Activated naive CD4-positive, alpha-beta T cell treated with anti-CD3 and anti-CD28 coated beads, Interleukin-2, amount 50 U/mL, for 24 hours (primary cell): ENCODE measurements at regions not wholly inside any gene's neighbourhood (a gene's known extent, or its start where the extent isn't known, plus 50 kb on each side); places are given as distances from the start of the nearest gene placed in this dataset.
A peak's percentile ranks its signal among the peaks of the same experiment; 100 is the strongest.

Experiments used
- H3K27ac Mint-ChIP-seq: one replicate; pipeline ENCODE4 v1.8.0; 2021; ENCODE audit warnings: mild to moderate bottlenecking, mixed read lengths
- H3K27me3 Mint-ChIP-seq: one replicate; pipeline ENCODE4 v1.8.0; 2021; ENCODE audit warnings: mixed read lengths
- H3K36me3 Mint-ChIP-seq: one replicate; pipeline ENCODE4 v1.8.0; 2021; ENCODE audit warnings: mixed read lengths
- H3K4me1 Mint-ChIP-seq: one replicate; pipeline ENCODE4 v1.8.0; 2021; ENCODE audit warnings: mixed read lengths
- H3K4me3 Mint-ChIP-seq: one replicate; pipeline ENCODE4 v1.8.0; 2021; ENCODE audit warnings: mild to moderate bottlenecking, mixed read lengths
- H3K9me3 Mint-ChIP-seq: one replicate; pipeline ENCODE4 v1.8.0; 2021; ENCODE audit warnings: mixed read lengths

GRCh38 chr2:207260947-207261346 is 95.2 kb upstream of the KLF7 start:
- H3K36me3 Mint-ChIP-seq: no peaks in the 10 kb centered on the region
- no peaks in the 10 kb centered on the region for H3K9me3 Mint-ChIP-seq
- no peaks in the 10 kb centered on the region for H3K4me1 Mint-ChIP-seq
- no peak overlapping the region for H3K27ac Mint-ChIP-seq
- no peaks in the 10 kb centered on the region for H3K27me3 Mint-ChIP-seq
- H3K4me3 Mint-ChIP-seq: no peak overlapping the region

GRCh38 chr2:207264310-207264709 is 98.6 kb upstream of the KLF7 start:
- Mint-ChIP-seq H3K4me3 (no peak overlapping the region), H3K27me3 (no peaks in the 10 kb centered on the region), H3K9me3 (no peaks in the 10 kb centered on the region), H3K36me3 (peaks cover 5% of the 10 kb centered on the region), H3K4me1 (no peaks in the 10 kb centered on the region), H3K27ac (no peak overlapping the region)

GRCh38 chr2:207265332-207265731 is 99.6 kb upstream of the KLF7 start:
- Mint-ChIP-seq H3K4me1 (no peaks in the 10 kb centered on the region), H3K36me3 (peaks cover 5% of the 10 kb centered on the region), H3K9me3 (no peaks in the 10 kb centered on the region), H3K4me3 (no peak overlapping the region), H3K27ac (no peak overlapping the region), H3K27me3 (no peaks in the 10 kb centered on the region)

GRCh38 chr2:207265869-207266268 is 100.1 kb upstream of the KLF7 start:
- Mint-ChIP-seq H3K9me3 (no peaks in the 10 kb centered on the region), H3K4me1 (no peaks in the 10 kb centered on the region), H3K27ac (no peak overlapping the region), H3K27me3 (no peaks in the 10 kb centered on the region), H3K36me3 (peaks cover 5% of the 10 kb centered on the region), H3K4me3 (no peak overlapping the region)

- no peak overlapping the region for H3K27ac Mint-ChIP-seq
- H3K4me1 Mint-ChIP-seq: no peaks in the 10 kb centered on the region
- H3K9me3 Mint-ChIP-seq: no peaks in the 10 kb centered on the region
- H3K36me3 Mint-ChIP-seq: peaks cover 5% of the 10 kb centered on the region
- no peaks in the 10 kb centered on the region for H3K27me3 Mint-ChIP-seq
- H3K4me3 Mint-ChIP-seq: no peak overlapping the region
These were observed 100.9 kb upstream of the KLF7 start for GRCh38 chr2:207266648-207267047.

GRCh38 chr2:207269038-207269437 is 103.3 kb upstream of the KLF7 start:
- Mint-ChIP-seq H3K9me3 (no peaks in the 10 kb centered on the region), H3K27me3 (no peaks in the 10 kb centered on the region), H3K27ac (no peak overlapping the region), H3K4me1 (no peaks in the 10 kb centered on the region), H3K4me3 (no peak overlapping the region), H3K36me3 (peaks cover 5% of the 10 kb centered on the region)

- H3K27ac Mint-ChIP-seq: no peak overlapping the region
- no peaks in the 10 kb centered on the region for H3K36me3 Mint-ChIP-seq
- no peak overlapping the region for H3K4me3 Mint-ChIP-seq
- no peaks in the 10 kb centered on the region for H3K27me3 Mint-ChIP-seq
- peaks cover 2% of the 10 kb centered on the region for H3K4me1 Mint-ChIP-seq
- H3K9me3 Mint-ChIP-seq: no peaks in the 10 kb centered on the region
These were observed 108.9 kb upstream of the KLF7 start for GRCh38 chr2:207274530-207275189.

- H3K36me3 Mint-ChIP-seq: no peaks in the 10 kb centered on the region
- H3K27ac Mint-ChIP-seq: no peak overlapping the region
- H3K4me3 Mint-ChIP-seq: no peak overlapping the region
- no peaks in the 10 kb centered on the region for H3K9me3 Mint-ChIP-seq
- H3K4me1 Mint-ChIP-seq: peaks cover 7% of the 10 kb centered on the region
- no peaks in the 10 kb centered on the region for H3K27me3 Mint-ChIP-seq
These were observed 110.0 kb upstream of the KLF7 start for GRCh38 chr2:207275779-207276178.

- Mint-ChIP-seq H3K9me3 (no peaks in the 10 kb centered on the region), H3K4me1 (peaks cover 7% of the 10 kb centered on the region)
These were observed 110.5 kb upstream of the KLF7 start for GRCh38 chr2:207276248-207276647.

GRCh38 chr2:207276858-207277257 is 111.1 kb upstream of the KLF7 start:
- Mint-ChIP-seq H3K27ac (no peak overlapping the region), H3K9me3 (peaks cover 3% of the 10 kb centered on the region), H3K27me3 (no peaks in the 10 kb centered on the region), H3K4me3 (no peak overlapping the region), H3K36me3 (no peaks in the 10 kb centered on the region), H3K4me1 (peaks cover 7% of the 10 kb centered on the region)

More at GRCh38 chr2:207276248-207276647, 110.5 kb upstream of the KLF7 start:
- H3K36me3 Mint-ChIP-seq: no peaks in the 10 kb centered on the region
- H3K27ac Mint-ChIP-seq: no peak overlapping the region
- H3K27me3 Mint-ChIP-seq: no peaks in the 10 kb centered on the region
- H3K4me3 Mint-ChIP-seq: no peak overlapping the region

- Mint-ChIP-seq H3K36me3 (peaks cover 2% of the 10 kb centered on the region), H3K4me1 (peaks cover 27% of the 10 kb centered on the region), H3K9me3 (peaks cover 8% of the 10 kb centered on the region), H3K4me3 (no peak overlapping the region), H3K27me3 (no peaks in the 10 kb centered on the region), H3K27ac (no peak overlapping the region)
These were observed 113.8 kb upstream of the KLF7 start for GRCh38 chr2:207279520-207279919.

- peaks cover 2% of the 10 kb centered on the region for H3K36me3 Mint-ChIP-seq
- H3K4me3 Mint-ChIP-seq: no peak overlapping the region
- no peaks in the 10 kb centered on the region for H3K27me3 Mint-ChIP-seq
- H3K4me1 Mint-ChIP-seq: peaks cover 44% of the 10 kb centered on the region
- H3K9me3 Mint-ChIP-seq: peaks cover 8% of the 10 kb centered on the region
- no peak overlapping the region for H3K27ac Mint-ChIP-seq
These were observed 115.7 kb upstream of the KLF7 start for GRCh38 chr2:207281436-207281835.

GRCh38 chr2:207282916-207283315 is 117.2 kb upstream of the KLF7 start:
- no peak overlapping the region for H3K4me3 Mint-ChIP-seq
- peaks cover 2% of the 10 kb centered on the region for H3K36me3 Mint-ChIP-seq
- H3K27me3 Mint-ChIP-seq: no peaks in the 10 kb centered on the region
- H3K9me3 Mint-ChIP-seq: peaks cover 8% of the 10 kb centered on the region
- no peak overlapping the region for H3K27ac Mint-ChIP-seq
- H3K4me1 Mint-ChIP-seq: peaks cover 44% of the 10 kb centered on the region

- peaks cover 2% of the 10 kb centered on the region for H3K36me3 Mint-ChIP-seq
- H3K27me3 Mint-ChIP-seq: no peaks in the 10 kb centered on the region
- peaks cover 44% of the 10 kb centered on the region for H3K4me1 Mint-ChIP-seq
- peaks cover 8% of the 10 kb centered on the region for H3K9me3 Mint-ChIP-seq
- H3K4me3 Mint-ChIP-seq: no peak overlapping the region
- peak overlapping the region; percentile 42 for H3K27ac Mint-ChIP-seq
These were observed 117.6 kb upstream of the KLF7 start for GRCh38 chr2:207283356-207283755.

- peaks cover 2% of the 10 kb centered on the region for H3K36me3 Mint-ChIP-seq
- H3K4me3 Mint-ChIP-seq: no peak overlapping the region
- H3K27ac Mint-ChIP-seq: no peak overlapping the region
- no peaks in the 10 kb centered on the region for H3K27me3 Mint-ChIP-seq
- H3K9me3 Mint-ChIP-seq: peaks cover 8% of the 10 kb centered on the region
- H3K4me1 Mint-ChIP-seq: peaks cover 41% of the 10 kb centered on the region
These were observed 119.1 kb upstream of the KLF7 start for GRCh38 chr2:207284556-207285472.

GRCh38 chr2:207285473-207285815 is 119.7 kb upstream of the KLF7 start:
- peaks cover 8% of the 10 kb centered on the region for H3K9me3 Mint-ChIP-seq
- no peak overlapping the region for H3K27ac Mint-ChIP-seq
- no peak overlapping the region for H3K4me3 Mint-ChIP-seq
- peaks cover 2% of the 10 kb centered on the region for H3K36me3 Mint-ChIP-seq
- H3K4me1 Mint-ChIP-seq: peaks cover 38% of the 10 kb centered on the region
- no peaks in the 10 kb centered on the region for H3K27me3 Mint-ChIP-seq
